SK-N-SH (cell line): ENCODE measurements at regions not wholly inside any gene's neighbourhood (a gene's known extent, or its start where the extent isn't known, plus 50 kb on each side); places are given as distances from the start of the nearest gene placed in this dataset.

Source experiments
- GATA2 ChIP-seq: sonication (generic); formaldehyde crosslinking; IDR thresholded peaks from 2 replicates; pipeline ENCODE4 v1.5.0; 2020; ENCODE audit warnings: mild to moderate bottlenecking, missing genetic modification reagents
- POLR2AphosphoS5 ChIP-seq: IDR thresholded peaks from 2 replicates; pipeline ENCODE4 v1.6.1; 2012; ENCODE audit warnings: low read depth, low read length
- YY1 ChIP-seq: IDR thresholded peaks from 2 replicates; pipeline ENCODE4 v1.4.0; 2012; ENCODE audit warnings: low read depth, mild to moderate bottlenecking
- TF ChIP-seq, protein P1 (sequence below): IDR thresholded peaks from 2 replicates; pipeline ENCODE4 v1.4.0; 2012; ENCODE audit warnings: low read depth, borderline replicate concordance
- TF ChIP-seq, protein P2 (sequence below): fragments of 200-600 bp; sonication (generic); IDR thresholded peaks from 2 replicates; pipeline ENCODE4 v1.6.1; 2017; ENCODE audit warnings: antibody characterized with exemption, mild to moderate bottlenecking, moderate library complexity
- TF ChIP-seq, protein P3 (sequence below): IDR thresholded peaks from 2 replicates; pipeline ENCODE4 v1.4.0; 2012; ENCODE audit warnings: low read depth, borderline replicate concordance

DNA sequence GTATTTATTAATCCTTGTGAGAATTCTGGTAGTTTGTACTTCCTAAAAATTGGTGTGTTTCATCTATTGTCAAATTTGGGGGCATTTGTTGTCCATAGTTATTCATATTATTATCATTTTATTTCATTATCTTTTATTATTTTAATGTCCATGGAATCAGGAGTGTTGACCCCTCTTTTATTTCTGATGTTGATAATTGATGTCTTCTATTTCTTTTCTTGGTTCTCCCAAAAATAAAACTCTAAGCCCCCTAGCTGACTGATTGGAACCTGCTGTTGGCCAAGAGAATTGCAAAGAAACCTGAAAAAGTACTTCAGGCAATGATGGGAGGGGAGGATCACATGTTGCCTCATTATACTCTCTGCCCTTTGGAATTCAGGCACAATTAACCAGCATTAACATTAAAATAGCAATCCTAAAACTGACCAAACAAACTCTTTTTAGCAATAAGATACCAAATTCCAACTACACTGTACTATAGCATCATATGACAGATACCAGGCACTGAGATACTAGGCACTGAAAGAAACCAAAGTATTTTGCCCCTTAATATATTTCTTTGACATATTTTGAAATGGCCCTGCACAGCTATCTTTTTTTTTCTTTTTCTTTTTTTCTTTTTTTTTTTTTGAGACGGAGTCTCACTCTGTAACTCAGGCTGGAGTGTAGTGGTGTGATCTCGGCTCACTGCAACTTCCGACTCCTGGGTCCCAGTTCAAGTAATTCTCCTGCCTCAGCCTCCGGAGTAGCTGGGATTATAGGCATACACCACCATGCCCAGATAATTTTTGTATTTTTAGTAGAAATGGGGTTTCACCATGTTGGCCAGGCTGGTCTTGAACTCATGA is 1097.2 kb upstream of the CNTNAP5 start:
- TF ChIP-seq, protein P1, sequence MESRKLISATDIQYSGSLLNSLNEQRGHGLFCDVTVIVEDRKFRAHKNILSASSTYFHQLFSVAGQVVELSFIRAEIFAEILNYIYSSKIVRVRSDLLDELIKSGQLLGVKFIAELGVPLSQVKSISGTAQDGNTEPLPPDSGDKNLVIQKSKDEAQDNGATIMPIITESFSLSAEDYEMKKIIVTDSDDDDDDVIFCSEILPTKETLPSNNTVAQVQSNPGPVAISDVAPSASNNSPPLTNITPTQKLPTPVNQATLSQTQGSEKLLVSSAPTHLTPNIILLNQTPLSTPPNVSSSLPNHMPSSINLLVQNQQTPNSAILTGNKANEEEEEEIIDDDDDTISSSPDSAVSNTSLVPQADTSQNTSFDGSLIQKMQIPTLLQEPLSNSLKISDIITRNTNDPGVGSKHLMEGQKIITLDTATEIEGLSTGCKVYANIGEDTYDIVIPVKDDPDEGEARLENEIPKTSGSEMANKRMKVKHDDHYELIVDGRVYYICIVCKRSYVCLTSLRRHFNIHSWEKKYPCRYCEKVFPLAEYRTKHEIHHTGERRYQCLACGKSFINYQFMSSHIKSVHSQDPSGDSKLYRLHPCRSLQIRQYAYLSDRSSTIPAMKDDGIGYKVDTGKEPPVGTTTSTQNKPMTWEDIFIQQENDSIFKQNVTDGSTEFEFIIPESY = no peak
- TF ChIP-seq, protein P2, sequence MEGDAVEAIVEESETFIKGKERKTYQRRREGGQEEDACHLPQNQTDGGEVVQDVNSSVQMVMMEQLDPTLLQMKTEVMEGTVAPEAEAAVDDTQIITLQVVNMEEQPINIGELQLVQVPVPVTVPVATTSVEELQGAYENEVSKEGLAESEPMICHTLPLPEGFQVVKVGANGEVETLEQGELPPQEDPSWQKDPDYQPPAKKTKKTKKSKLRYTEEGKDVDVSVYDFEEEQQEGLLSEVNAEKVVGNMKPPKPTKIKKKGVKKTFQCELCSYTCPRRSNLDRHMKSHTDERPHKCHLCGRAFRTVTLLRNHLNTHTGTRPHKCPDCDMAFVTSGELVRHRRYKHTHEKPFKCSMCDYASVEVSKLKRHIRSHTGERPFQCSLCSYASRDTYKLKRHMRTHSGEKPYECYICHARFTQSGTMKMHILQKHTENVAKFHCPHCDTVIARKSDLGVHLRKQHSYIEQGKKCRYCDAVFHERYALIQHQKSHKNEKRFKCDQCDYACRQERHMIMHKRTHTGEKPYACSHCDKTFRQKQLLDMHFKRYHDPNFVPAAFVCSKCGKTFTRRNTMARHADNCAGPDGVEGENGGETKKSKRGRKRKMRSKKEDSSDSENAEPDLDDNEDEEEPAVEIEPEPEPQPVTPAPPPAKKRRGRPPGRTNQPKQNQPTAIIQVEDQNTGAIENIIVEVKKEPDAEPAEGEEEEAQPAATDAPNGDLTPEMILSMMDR = no peak
- TF ChIP-seq, protein P3, sequence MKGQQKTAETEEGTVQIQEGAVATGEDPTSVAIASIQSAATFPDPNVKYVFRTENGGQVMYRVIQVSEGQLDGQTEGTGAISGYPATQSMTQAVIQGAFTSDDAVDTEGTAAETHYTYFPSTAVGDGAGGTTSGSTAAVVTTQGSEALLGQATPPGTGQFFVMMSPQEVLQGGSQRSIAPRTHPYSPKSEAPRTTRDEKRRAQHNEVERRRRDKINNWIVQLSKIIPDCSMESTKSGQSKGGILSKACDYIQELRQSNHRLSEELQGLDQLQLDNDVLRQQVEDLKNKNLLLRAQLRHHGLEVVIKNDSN = no peak
- TF ChIP-seq POLR2AphosphoS5 (no peak), YY1 (no peak), GATA2 (CRISPR knock-in tag) (no peak)
